ENCODE measurements at regions not wholly inside any gene's neighbourhood (a gene's known extent, or its start where the extent isn't known, plus 50 kb on each side); places are given as distances from the start of the nearest gene placed in this dataset.

- intact Hi-C loops (cut with DNase I) = no loop called here
Observed at GRCh38 chr12:107163413-107163812, 70.1 kb upstream of the CRY1 start.

GRCh38 chr12:107164392-107164791, 71.0 kb upstream of the CRY1 start:
- DNase-seq = no peak
- no peak overlapping the region for H3K9ac ChIP-seq (ENCODE audit: low read depth in 2 of 2, low read length in 2 of 2)
- no peak overlapping the region for H3K4me3 ChIP-seq
- intact Hi-C loops (cut with DNase I) = no loop called here
- no peaks in the 10 kb centered on the region for H3K9me3 ChIP-seq
- no peaks in the 10 kb centered on the region for H3K27me3 ChIP-seq
- no peaks in the 10 kb centered on the region for H3K4me1 ChIP-seq
- no peak for TF ChIP-seq CTCF (IDR thresholded peaks at IDR 0.05)
- H3K36me3 ChIP-seq = no peaks in the 10 kb centered on the region
- no peak overlapping the region for H3K27ac ChIP-seq

More at GRCh38 chr12:107163413-107163812, 70.1 kb upstream of the CRY1 start:
- no peaks in the 10 kb centered on the region for H3K4me1 ChIP-seq
- no peak overlapping the region for H3K9ac ChIP-seq (ENCODE audit: low read depth in 2 of 2, low read length in 2 of 2)
- no peak for DNase-seq
- no peaks in the 10 kb centered on the region for H3K9me3 ChIP-seq
- no peak overlapping the region for H3K4me3 ChIP-seq
- H3K27me3 ChIP-seq = no peaks in the 10 kb centered on the region
- no peaks in the 10 kb centered on the region for H3K36me3 ChIP-seq
- no peak overlapping the region for H3K27ac ChIP-seq
- no peak for TF ChIP-seq CTCF (IDR thresholded peaks at IDR 0.05)

- Histone ChIP-seq H3K9me3 (no peaks in the 10 kb centered on the region), H3K4me1 (no peaks in the 10 kb centered on the region), H3K27ac (no peak overlapping the region), H3K4me3 (no peak overlapping the region), H3K9ac (ENCODE audit: low read depth in 2 of 2, low read length in 2 of 2) (no peak overlapping the region), H3K36me3 (no peaks in the 10 kb centered on the region), H3K27me3 (no peaks in the 10 kb centered on the region)
- no peak for DNase-seq
- intact Hi-C loops (cut with DNase I) = no loop called here
- no peak for TF ChIP-seq CTCF (IDR thresholded peaks at IDR 0.05)
Observed at GRCh38 chr12:107165581-107165980, 72.2 kb upstream of the CRY1 start.

- Histone ChIP-seq H3K4me1 (no peaks in the 10 kb centered on the region), H3K27me3 (no peaks in the 10 kb centered on the region), H3K27ac (no peak overlapping the region), H3K4me3 (no peak overlapping the region), H3K9me3 (no peaks in the 10 kb centered on the region), H3K36me3 (no peaks in the 10 kb centered on the region), H3K9ac (ENCODE audit: low read depth in 2 of 2, low read length in 2 of 2) (no peak overlapping the region)
- no peak for TF ChIP-seq CTCF (IDR thresholded peaks at IDR 0.05)
- intact Hi-C loops (cut with DNase I) = no loop called here
- DNase-seq = no peak
Observed at GRCh38 chr12:107167756-107168155, 74.4 kb upstream of the CRY1 start.

GRCh38 chr12:107169200-107169599, 75.9 kb upstream of the CRY1 start:
- H3K36me3 ChIP-seq = no peaks in the 10 kb centered on the region
- no peak overlapping the region for H3K27ac ChIP-seq
- no peak overlapping the region for H3K9ac ChIP-seq (ENCODE audit: low read depth in 2 of 2, low read length in 2 of 2)
- H3K4me3 ChIP-seq = no peak overlapping the region
- no peaks in the 10 kb centered on the region for H3K4me1 ChIP-seq
- intact Hi-C loops (cut with DNase I) = no loop called here
- no peak for TF ChIP-seq CTCF (IDR thresholded peaks at IDR 0.05)
- H3K27me3 ChIP-seq = no peaks in the 10 kb centered on the region
- no peaks in the 10 kb centered on the region for H3K9me3 ChIP-seq
- no peak for DNase-seq

GRCh38 chr12:107178776-107179175, 85.4 kb upstream of the CRY1 start:
- no peak for DNase-seq
- H3K36me3 ChIP-seq = no peaks in the 10 kb centered on the region
- no peak overlapping the region for H3K4me3 ChIP-seq
- no peaks in the 10 kb centered on the region for H3K9me3 ChIP-seq
- H3K27ac ChIP-seq = no peak overlapping the region
- no peaks in the 10 kb centered on the region for H3K4me1 ChIP-seq
- TF ChIP-seq CTCF (IDR thresholded peaks at IDR 0.05) = no peak
- no peak overlapping the region for H3K9ac ChIP-seq (ENCODE audit: low read depth in 2 of 2, low read length in 2 of 2)
- intact Hi-C loops (cut with DNase I) = no loop called here
- H3K27me3 ChIP-seq = no peaks in the 10 kb centered on the region
